ENCODE measurements at regions not wholly inside any gene's neighbourhood (a gene's known extent, or its start where the extent isn't known, plus 50 kb on each side); places are given as distances from the start of the nearest gene placed in this dataset.

DNA sequence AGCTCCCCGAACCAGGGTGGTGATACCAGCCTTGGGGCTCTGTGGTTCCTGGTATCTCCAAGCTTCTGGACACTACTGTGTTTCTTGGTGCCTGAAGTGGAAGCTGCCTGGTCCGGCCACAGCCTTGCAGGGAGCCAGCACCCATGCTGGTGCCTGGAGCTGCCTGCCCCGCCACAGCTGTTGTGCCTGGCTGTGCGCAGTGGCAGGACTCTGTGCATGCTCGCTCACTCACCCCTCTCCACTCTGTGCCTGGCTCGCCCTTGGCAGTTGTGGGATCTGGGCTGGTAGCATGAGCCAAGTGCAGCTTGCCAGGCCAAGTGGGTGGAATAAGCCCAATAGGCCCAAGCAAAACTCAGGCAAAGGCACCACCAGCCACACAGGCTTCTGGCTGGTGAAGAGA is 1225.3 kb downstream of the SLITRK5 start:
- Mint-ChIP-seq H3K9me3 (ENCODE audit: unreplicated experiment) (no peaks in the 10 kb centered on the region), H3K27ac (ENCODE audit: unreplicated experiment) (no peak overlapping the region), H3K4me1 (ENCODE audit: unreplicated experiment) (no peaks in the 10 kb centered on the region), H3K27me3 (ENCODE audit: unreplicated experiment) (no peaks in the 10 kb centered on the region), H3K4me3 (ENCODE audit: unreplicated experiment) (no peak overlapping the region), H3K36me3 (ENCODE audit: low read depth, unreplicated experiment) (no peaks in the 10 kb centered on the region)
- TF ChIP-seq, protein P1, sequence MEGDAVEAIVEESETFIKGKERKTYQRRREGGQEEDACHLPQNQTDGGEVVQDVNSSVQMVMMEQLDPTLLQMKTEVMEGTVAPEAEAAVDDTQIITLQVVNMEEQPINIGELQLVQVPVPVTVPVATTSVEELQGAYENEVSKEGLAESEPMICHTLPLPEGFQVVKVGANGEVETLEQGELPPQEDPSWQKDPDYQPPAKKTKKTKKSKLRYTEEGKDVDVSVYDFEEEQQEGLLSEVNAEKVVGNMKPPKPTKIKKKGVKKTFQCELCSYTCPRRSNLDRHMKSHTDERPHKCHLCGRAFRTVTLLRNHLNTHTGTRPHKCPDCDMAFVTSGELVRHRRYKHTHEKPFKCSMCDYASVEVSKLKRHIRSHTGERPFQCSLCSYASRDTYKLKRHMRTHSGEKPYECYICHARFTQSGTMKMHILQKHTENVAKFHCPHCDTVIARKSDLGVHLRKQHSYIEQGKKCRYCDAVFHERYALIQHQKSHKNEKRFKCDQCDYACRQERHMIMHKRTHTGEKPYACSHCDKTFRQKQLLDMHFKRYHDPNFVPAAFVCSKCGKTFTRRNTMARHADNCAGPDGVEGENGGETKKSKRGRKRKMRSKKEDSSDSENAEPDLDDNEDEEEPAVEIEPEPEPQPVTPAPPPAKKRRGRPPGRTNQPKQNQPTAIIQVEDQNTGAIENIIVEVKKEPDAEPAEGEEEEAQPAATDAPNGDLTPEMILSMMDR (IDR thresholded peaks at IDR 0.05; ENCODE audit: unreplicated experiment) = no peak
- DNase-seq (ENCODE audit: low spot score) = no peak

DNA sequence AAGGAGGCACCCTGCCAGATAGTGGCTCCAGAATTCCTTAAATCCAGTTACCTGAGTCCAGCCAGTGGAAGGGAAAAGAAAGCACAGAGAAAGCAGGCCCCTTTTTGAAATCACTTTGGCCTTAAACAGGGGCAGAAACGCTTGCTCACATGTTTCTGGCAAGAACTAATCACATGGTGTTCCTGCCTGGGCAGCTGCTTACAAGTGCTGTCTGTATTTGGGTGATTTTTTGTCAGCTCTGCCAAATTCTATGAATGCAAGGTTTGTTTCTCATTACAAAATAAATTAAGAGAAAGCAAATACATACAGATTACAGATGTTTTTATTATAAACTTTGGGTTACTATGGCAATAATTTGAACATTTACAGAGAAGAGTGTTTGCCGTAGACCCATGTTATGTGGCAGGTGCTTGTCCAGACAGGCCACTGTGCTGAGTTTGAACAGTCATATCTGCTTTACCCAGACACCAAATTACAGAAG is 1237.8 kb downstream of the SLITRK5 start:
- Mint-ChIP-seq H3K27me3 (ENCODE audit: unreplicated experiment) (no peaks in the 10 kb centered on the region), H3K9me3 (ENCODE audit: unreplicated experiment) (no peaks in the 10 kb centered on the region), H3K4me3 (ENCODE audit: unreplicated experiment) (no peak overlapping the region), H3K36me3 (ENCODE audit: low read depth, unreplicated experiment) (no peaks in the 10 kb centered on the region), H3K27ac (ENCODE audit: unreplicated experiment) (no peak overlapping the region), H3K4me1 (ENCODE audit: unreplicated experiment) (no peaks in the 10 kb centered on the region)
- DNase-seq (ENCODE audit: low spot score) = no peak
- TF ChIP-seq, protein P1 (IDR thresholded peaks at IDR 0.05; ENCODE audit: unreplicated experiment) = no peak

DNA sequence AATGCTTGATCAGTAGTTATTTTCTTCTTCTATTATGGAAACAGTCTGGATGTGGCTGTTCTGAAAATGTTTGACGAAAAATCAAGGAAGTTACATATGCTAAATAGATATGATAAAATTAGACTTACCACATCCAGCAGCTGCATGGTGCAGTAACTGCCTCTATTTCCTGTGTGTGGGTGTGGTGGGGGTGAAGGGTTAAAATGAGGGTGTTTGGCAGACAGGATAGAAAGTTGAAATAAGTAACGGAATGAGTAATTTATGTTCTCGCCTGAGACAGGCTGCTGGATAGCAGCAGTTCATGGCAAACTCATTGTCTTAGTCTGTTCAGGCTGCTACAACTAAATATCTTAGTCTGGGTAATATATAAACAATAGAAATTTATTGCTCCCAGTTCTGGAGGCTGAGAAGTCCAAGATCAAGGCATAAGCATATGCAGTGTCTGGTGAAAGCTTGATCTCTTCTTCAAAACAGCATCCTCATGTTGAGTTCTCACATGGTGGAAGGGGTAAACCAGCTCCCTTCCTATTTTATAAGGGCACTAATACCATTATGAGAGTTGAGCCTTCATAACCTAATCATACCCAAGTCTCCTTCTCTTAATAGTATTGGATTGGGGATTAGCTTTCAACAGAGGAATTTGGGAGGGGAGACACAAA is 1248.9 kb downstream of the SLITRK5 start:
- TF ChIP-seq, protein P1 (IDR thresholded peaks at IDR 0.05; ENCODE audit: unreplicated experiment) = no peak

DNA sequence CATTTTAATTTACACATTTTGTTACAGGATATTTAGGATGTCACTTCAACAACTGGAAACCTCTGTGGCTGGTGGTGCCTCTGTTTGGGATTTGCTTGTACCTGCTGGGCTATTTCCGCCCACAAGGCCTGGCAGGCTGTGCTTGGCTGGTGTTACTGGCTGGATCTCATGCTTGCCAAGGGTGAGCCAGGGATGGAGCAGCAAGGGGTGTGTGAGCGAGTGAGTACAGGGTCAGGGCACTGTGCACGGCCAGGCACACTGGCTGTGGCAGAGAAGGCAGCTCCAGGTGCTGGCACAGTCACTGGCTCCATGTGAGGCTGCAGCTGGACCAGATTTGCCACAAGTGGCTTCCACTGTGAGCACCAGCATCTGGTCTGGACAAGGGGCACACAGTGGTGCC is 1254.8 kb downstream of the SLITRK5 start:
- Mint-ChIP-seq H3K27ac (ENCODE audit: unreplicated experiment) (no peak overlapping the region), H3K4me3 (ENCODE audit: unreplicated experiment) (no peak overlapping the region), H3K9me3 (ENCODE audit: unreplicated experiment) (no peaks in the 10 kb centered on the region), H3K4me1 (ENCODE audit: unreplicated experiment) (no peaks in the 10 kb centered on the region), H3K27me3 (ENCODE audit: unreplicated experiment) (no peaks in the 10 kb centered on the region), H3K36me3 (ENCODE audit: low read depth, unreplicated experiment) (no peaks in the 10 kb centered on the region)
- no peak for DNase-seq (ENCODE audit: low spot score)
- TF ChIP-seq, protein P1 (IDR thresholded peaks at IDR 0.05; ENCODE audit: unreplicated experiment) = no peak

More for the DNA sequence above, 1248.9 kb downstream of the SLITRK5 start:
- H3K27ac Mint-ChIP-seq (ENCODE audit: unreplicated experiment) = no peak overlapping the region
- no peaks in the 10 kb centered on the region for H3K4me1 Mint-ChIP-seq (ENCODE audit: unreplicated experiment)
- H3K4me3 Mint-ChIP-seq (ENCODE audit: unreplicated experiment) = no peak overlapping the region
- no peaks in the 10 kb centered on the region for H3K27me3 Mint-ChIP-seq (ENCODE audit: unreplicated experiment)
- no peaks in the 10 kb centered on the region for H3K9me3 Mint-ChIP-seq (ENCODE audit: unreplicated experiment)
- H3K36me3 Mint-ChIP-seq (ENCODE audit: low read depth, unreplicated experiment) = no peaks in the 10 kb centered on the region
- DNase-seq (ENCODE audit: low spot score) = no peak

DNA sequence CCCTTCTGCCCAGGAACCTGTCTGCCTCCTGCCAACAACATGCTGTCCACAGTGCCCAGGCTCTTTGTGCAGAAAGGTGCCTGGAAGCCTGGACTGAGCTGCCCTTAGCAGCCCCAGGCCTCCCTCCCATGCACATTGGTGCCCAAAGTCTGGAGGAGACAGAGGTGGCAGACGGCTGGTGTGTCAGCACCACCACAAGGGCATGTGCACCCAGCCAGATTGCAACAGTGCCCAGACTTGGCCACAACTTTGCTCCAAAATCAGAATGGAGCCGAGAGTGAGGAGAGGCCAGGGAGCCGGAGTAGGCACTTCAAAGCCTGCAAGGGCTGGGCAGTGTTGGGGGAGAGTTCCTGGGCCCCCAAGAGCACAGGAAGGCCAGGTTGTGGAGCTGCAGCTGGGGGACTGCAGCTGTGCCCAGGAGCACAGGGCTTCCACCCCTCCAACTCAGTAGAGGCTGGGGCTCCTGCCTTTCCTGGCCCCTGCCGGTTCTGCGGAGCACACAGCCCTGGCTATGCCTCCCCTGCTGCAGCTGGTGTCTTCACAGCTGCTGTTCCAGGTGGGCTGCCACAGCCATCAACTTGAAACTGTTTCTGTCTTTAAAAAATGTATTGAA is 1255.8 kb downstream of the SLITRK5 start:
- no peak overlapping the region for H3K27ac Mint-ChIP-seq (ENCODE audit: unreplicated experiment)
- TF ChIP-seq, protein P1 (IDR thresholded peaks at IDR 0.05; ENCODE audit: unreplicated experiment) = no peak
- no peak for DNase-seq (ENCODE audit: low spot score)
- no peaks in the 10 kb centered on the region for H3K27me3 Mint-ChIP-seq (ENCODE audit: unreplicated experiment)
- no peaks in the 10 kb centered on the region for H3K4me1 Mint-ChIP-seq (ENCODE audit: unreplicated experiment)
- H3K36me3 Mint-ChIP-seq (ENCODE audit: low read depth, unreplicated experiment) = no peaks in the 10 kb centered on the region
- H3K4me3 Mint-ChIP-seq (ENCODE audit: unreplicated experiment) = no peak overlapping the region
- H3K9me3 Mint-ChIP-seq (ENCODE audit: unreplicated experiment) = no peaks in the 10 kb centered on the region
